NB4 (cell line): ENCODE measurements at regions not wholly inside any gene's neighbourhood (a gene's known extent, or its start where the extent isn't known, plus 50 kb on each side); places are given as distances from the start of the nearest gene placed in this dataset.
"Not testable (repeated sequence)": the region's sequence is repeated elsewhere in the genome, so short reads cannot be mapped to it uniquely, and the experiment has no call there.

Source experiments
- DNase-seq: peaks from one replicate; pipeline ENCODE4 v3.0.0; 2010; ENCODE audit warnings: low read depth
- H3K4me3 ChIP-seq: one replicate; pipeline ENCODE4 v1.5.1; 2011; ENCODE audit warnings: mild to moderate bottlenecking, low read depth, low read length, moderate library complexity
- MYC ChIP-seq: IDR thresholded peaks from 2 replicates; pipeline ENCODE4 v1.6.1; 2011; ENCODE audit warnings: low read depth, low read length
- POLR2A ChIP-seq: IDR thresholded peaks from 2 replicates; pipeline ENCODE4 v1.6.1; 2011; ENCODE audit warnings: mild to moderate bottlenecking; ENCODE audit not compliant: insufficient read length; ENCODE audit errors: extremely low read depth
- TF ChIP-seq, protein P1 (sequence below): IDR thresholded peaks from one replicate; pipeline ENCODE4 v1.5.1; 2012; ENCODE audit warnings: low read depth, low read length
- TF ChIP-seq, protein P2 (sequence below): IDR thresholded peaks from 2 replicates; pipeline ENCODE4 v1.6.1; 2011; ENCODE audit warnings: low read depth, low read length

DNA sequence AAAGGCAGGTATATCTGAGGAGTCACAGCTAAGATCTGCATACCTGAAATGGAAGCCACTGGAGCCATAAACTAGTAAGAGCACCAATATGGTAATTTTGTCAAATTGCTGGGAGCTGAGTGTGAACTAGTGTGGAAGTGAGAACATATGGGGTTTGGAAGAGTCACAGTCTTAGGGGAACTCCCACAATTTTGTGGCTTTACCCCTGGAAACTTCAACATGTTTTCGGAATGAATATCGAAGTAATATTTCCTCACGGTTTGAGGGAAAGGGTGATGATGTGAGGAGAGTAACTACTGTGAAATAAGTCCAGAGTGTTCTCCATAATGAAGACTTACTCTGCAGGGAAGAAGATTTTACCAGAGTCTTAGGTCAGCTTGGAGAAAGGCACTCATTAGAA, 565.9 kb downstream of the RIT2 start:
- H3K4me3 ChIP-seq = no peak overlapping the region
- TF ChIP-seq, protein P1, sequence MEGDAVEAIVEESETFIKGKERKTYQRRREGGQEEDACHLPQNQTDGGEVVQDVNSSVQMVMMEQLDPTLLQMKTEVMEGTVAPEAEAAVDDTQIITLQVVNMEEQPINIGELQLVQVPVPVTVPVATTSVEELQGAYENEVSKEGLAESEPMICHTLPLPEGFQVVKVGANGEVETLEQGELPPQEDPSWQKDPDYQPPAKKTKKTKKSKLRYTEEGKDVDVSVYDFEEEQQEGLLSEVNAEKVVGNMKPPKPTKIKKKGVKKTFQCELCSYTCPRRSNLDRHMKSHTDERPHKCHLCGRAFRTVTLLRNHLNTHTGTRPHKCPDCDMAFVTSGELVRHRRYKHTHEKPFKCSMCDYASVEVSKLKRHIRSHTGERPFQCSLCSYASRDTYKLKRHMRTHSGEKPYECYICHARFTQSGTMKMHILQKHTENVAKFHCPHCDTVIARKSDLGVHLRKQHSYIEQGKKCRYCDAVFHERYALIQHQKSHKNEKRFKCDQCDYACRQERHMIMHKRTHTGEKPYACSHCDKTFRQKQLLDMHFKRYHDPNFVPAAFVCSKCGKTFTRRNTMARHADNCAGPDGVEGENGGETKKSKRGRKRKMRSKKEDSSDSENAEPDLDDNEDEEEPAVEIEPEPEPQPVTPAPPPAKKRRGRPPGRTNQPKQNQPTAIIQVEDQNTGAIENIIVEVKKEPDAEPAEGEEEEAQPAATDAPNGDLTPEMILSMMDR = no peak
- no peak for TF ChIP-seq MYC
- TF ChIP-seq, protein P2, sequence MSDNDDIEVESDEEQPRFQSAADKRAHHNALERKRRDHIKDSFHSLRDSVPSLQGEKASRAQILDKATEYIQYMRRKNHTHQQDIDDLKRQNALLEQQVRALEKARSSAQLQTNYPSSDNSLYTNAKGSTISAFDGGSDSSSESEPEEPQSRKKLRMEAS = no peak
- no peak for TF ChIP-seq POLR2A
- DNase-seq = no peak

DNA sequence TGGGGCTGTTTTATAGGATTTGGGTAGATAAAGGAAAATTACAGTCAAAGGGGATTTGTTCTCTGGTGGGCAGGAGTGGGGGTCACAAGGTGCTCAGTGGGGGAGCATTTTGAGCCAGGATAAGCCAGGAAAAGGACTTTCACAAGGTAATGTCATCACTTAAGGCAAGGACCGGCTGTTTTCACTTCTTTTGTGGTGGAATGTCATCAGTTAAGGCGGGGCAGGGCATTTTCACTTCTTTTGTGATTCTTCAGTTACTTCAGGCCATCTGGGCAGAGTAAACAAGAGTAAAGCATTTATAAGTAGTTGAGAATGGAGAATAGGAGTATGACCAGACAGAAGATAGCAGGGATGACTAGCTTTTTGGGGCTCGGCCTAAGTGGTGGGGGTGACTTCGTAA, 562.9 kb downstream of the RIT2 start:
- H3K4me3 ChIP-seq, DNase-seq: not testable (repeated sequence)

DNA sequence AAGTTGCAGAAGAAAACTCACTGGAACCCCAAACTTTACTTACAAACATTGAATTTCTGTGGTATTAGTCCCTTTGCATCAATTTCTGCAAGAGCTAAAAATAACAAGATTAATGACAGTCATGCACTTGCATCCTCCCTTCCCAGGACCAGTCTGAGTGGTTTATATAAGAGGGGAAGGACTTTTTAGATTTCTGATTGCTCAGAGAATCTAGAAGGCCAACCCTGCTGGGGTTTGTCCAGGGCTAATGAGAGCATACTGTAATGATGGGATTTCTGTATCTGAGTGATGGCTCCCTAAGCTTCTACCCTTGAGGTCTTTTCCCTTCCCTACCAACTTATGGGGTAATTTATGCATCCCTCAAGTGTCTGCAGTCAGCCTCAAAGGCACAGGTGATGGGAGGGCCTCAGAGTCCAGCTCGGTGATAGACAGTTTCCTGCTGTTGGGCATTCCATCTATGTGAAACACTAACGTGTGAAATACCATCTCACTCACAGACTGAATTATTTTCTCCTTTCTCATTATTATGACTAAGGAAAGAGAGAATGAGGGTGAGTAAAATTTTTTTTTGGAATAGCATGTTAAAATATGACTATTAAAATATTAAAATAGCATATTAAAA, 556.3 kb downstream of the RIT2 start:
- no peak for DNase-seq
- no peak overlapping the region for H3K4me3 ChIP-seq
- TF ChIP-seq MYC (no peak), POLR2A (no peak)
- TF ChIP-seq, protein P1 = no peak
- TF ChIP-seq, protein P2 = no peak

DNA sequence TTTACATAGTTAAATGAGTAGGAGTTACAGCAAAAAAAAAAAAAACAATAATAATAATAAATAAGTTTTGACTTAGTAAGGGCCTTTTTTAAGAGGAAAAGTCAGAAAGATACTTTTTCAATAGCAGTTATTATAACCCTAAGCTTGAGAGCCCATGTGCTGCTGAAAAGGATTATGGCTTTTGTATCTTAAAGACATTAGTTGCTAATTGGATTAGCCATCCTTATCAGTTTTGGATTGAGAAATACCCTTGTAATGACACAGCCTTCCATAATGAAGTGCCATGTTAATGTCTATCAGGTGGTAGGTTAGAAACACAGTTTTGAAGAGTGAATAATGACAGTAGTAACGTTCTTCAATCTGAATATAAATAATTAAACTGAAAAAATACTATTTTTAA, 554.0 kb downstream of the RIT2 start:
- TF ChIP-seq POLR2A (no peak), MYC (no peak)
- TF ChIP-seq, protein P1 = no peak
- TF ChIP-seq, protein P2 = no peak
- no peak overlapping the region for H3K4me3 ChIP-seq
- DNase-seq = no peak

DNA sequence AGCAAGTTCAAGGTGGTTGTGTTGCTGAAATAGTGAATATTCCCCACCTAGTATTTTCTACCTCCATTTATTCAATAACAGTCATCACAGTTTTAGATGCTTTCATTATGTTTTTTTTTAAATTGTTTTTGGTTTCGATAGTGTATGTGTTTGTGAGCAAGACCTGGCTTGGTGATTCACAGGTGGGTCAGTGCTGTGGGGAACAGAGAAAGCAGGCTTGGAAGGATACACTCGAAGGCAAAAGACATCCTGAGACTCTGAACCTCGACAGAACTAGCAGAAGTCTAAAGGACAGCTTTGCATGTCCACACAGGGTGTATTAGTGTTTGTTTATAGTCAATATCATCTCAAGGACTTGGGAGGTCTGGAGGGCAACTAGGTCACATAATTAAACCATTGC, 551.5 kb downstream of the RIT2 start:
- H3K4me3 ChIP-seq = no peak overlapping the region
- no peak for DNase-seq
- TF ChIP-seq, protein P2 = no peak
- TF ChIP-seq, protein P1 = no peak
- no peak for TF ChIP-seq MYC
- TF ChIP-seq POLR2A = no peak

DNA sequence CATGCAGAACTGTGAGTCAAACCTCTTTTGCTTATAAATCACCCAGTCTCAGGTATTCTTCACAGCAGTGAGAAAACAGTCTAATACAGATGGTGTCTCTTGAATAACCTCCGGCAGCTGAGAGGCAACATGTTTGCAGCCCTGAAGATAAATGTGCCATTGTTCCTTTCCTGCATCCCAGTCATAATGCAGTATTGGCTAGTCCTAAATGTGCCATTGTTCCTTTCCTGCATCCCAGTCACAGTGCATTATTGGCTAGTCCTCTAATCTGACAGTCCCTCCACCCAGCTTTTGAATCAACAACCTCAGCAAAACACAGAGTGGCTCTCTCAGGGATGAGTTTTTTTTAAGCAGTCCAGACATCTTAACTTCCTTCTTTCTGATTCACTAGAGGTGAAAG, 550.7 kb downstream of the RIT2 start:
- no peak for DNase-seq
- no peak overlapping the region for H3K4me3 ChIP-seq
- TF ChIP-seq POLR2A (no peak), MYC (no peak)
- TF ChIP-seq, protein P1 = no peak
- TF ChIP-seq, protein P2 = no peak
